WERI-Rb-1 (cell line): ENCODE measurements at regions not wholly inside any gene's neighbourhood (a gene's known extent, or its start where the extent isn't known, plus 50 kb on each side); places are given as distances from the start of the nearest gene placed in this dataset.

Source experiments
- DNase-seq: peaks from one replicate; pipeline ENCODE4 v3.0.0-alpha.2; 2020
- H3K27ac ChIP-seq: fragments of 250-450 bp; sonication (Bioruptor Pico); 2 replicates; pipeline ENCODE4 v1.5.1; 2020; ENCODE audit warnings: mild to moderate bottlenecking, moderate library complexity
- H3K27me3 ChIP-seq: fragments of 250-450 bp; sonication (Bioruptor Pico); 2 replicates; pipeline ENCODE4 v1.5.1; 2021; ENCODE audit warnings: mild to moderate bottlenecking, low read depth, moderate library complexity; ENCODE audit not compliant: insufficient read depth, severe bottlenecking
- H3K36me3 ChIP-seq: fragments of 250-450 bp; sonication (Bioruptor Pico); 2 replicates; pipeline ENCODE4 v1.5.1; 2020; ENCODE audit warnings: mild to moderate bottlenecking, moderate library complexity
- H3K4me3 ChIP-seq: 2 replicates; pipeline ENCODE4 v1.5.1; 2011; ENCODE audit warnings: low read depth, mild to moderate bottlenecking, control low read depth, low read length
- H3K9me3 ChIP-seq: fragments of 250-450 bp; sonication (Bioruptor Pico); 2 replicates; pipeline ENCODE4 v1.5.1; 2021; ENCODE audit warnings: mild to moderate bottlenecking, moderate library complexity; ENCODE audit not compliant: severe bottlenecking
- CTCF ChIP-seq: IDR thresholded peaks from 2 replicates; pipeline ENCODE4 v1.5.1; 2011; ENCODE audit warnings: low read depth, mild to moderate bottlenecking, control low read depth, inconsistent platforms, low read length

- no peak for TF ChIP-seq CTCF
- H3K4me3 ChIP-seq: no peak overlapping the region
- peaks cover 3% of the 10 kb centered on the region; the same call in 1 of the 2 replicates for H3K36me3 ChIP-seq
- H3K9me3 ChIP-seq: no peaks in the 10 kb centered on the region
- no peak overlapping the region for H3K27ac ChIP-seq
- no peak for DNase-seq
- no peaks in the 10 kb centered on the region for H3K27me3 ChIP-seq
Observed at GRCh38 chr18:42534313-42534712, 579.3 kb downstream of the PIK3C3 start.

GRCh38 chr18:42536442-42536841, 579.0 kb downstream of the RIT2 start:
- Histone ChIP-seq H3K36me3 (peaks cover 3% of the 10 kb centered on the region; the same call in 1 of the 2 replicates), H3K4me3 (no peak overlapping the region), H3K27me3 (no peaks in the 10 kb centered on the region), H3K27ac (no peak overlapping the region), H3K9me3 (no peaks in the 10 kb centered on the region)
- no peak for TF ChIP-seq CTCF
- DNase-seq: no peak

GRCh38 chr18:42537291-42537690, 578.2 kb downstream of the RIT2 start:
- H3K9me3 ChIP-seq: no peaks in the 10 kb centered on the region

GRCh38 chr18:42544901-42545300, 570.6 kb downstream of the RIT2 start:
- no peaks in the 10 kb centered on the region for H3K27me3 ChIP-seq

More at GRCh38 chr18:42537291-42537690, 578.2 kb downstream of the RIT2 start:
- Histone ChIP-seq H3K27ac (no peak overlapping the region), H3K4me3 (no peak overlapping the region), H3K27me3 (no peaks in the 10 kb centered on the region), H3K36me3 (peaks cover 3% of the 10 kb centered on the region; the same call in 1 of the 2 replicates)
- no peak for DNase-seq
- no peak for TF ChIP-seq CTCF

GRCh38 chr18:42545825-42546224, 569.7 kb downstream of the RIT2 start:
- H3K9me3 ChIP-seq: no peaks in the 10 kb centered on the region
- DNase-seq: no peak
- H3K27ac ChIP-seq: no peak overlapping the region
- peaks cover 3% of the 10 kb centered on the region; the same call in 1 of the 2 replicates for H3K36me3 ChIP-seq
- H3K27me3 ChIP-seq: no peaks in the 10 kb centered on the region
- no peak overlapping the region for H3K4me3 ChIP-seq
- TF ChIP-seq CTCF: no peak

More at GRCh38 chr18:42544901-42545300, 570.6 kb downstream of the RIT2 start:
- DNase-seq: no peak
- Histone ChIP-seq H3K9me3 (no peaks in the 10 kb centered on the region), H3K36me3 (no peaks in the 10 kb centered on the region), H3K4me3 (no peak overlapping the region), H3K27ac (no peak overlapping the region)
- no peak for TF ChIP-seq CTCF

- Histone ChIP-seq H3K36me3 (peaks cover 3% of the 10 kb centered on the region; the same call in 1 of the 2 replicates), H3K4me3 (no peak overlapping the region), H3K9me3 (no peaks in the 10 kb centered on the region), H3K27me3 (no peaks in the 10 kb centered on the region), H3K27ac (no peak overlapping the region)
- DNase-seq: no peak
- TF ChIP-seq CTCF: no peak
Observed at GRCh38 chr18:42548493-42548892, 567.0 kb downstream of the RIT2 start.
